OCI-LY1 (cell line): ENCODE measurements at regions not wholly inside any gene's neighbourhood (a gene's known extent, or its start where the extent isn't known, plus 50 kb on each side); places are given as distances from the start of the nearest gene placed in this dataset.

Experiments used
- EZH2 ChIP-seq: fragments of 200-600 bp; sonication (generic), shearing (Covaris generic); IDR thresholded peaks from 2 replicates; pipeline ENCODE4 v1.8.0; 2017; ENCODE audit warnings: borderline replicate concordance, mixed run types, mild to moderate bottlenecking, antibody characterized with exemption, low read length, moderate library complexity, mixed read lengths
- TF ChIP-seq, protein P1 (sequence below): fragments of 200-600 bp; sonication (generic), shearing (Covaris generic); IDR thresholded peaks from 2 replicates; pipeline ENCODE4 v1.5.1; 2017; ENCODE audit warnings: mild to moderate bottlenecking, antibody characterized with exemption, low read length, moderate library complexity, mixed read lengths

DNA sequence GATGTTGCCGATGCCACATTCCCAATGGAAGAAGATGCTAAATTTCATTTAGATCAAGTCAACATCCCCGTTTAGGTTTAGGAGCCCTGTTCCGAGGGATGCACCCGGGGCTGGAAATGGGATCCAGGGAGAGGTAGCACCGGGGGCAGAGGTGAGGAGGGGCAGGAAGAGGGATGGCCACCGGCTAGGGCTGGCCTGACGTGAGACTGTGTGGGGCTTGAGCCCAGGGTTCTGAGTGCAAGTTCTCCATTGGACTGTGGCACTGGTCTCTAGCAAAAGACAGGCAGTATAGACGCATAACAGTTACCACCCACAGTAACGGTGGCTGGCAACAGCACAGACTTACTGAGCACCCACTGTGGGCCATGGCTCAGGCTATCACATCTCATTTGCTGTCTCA is 209.0 kb upstream of the MVB12B start:
- TF ChIP-seq, protein P1, sequence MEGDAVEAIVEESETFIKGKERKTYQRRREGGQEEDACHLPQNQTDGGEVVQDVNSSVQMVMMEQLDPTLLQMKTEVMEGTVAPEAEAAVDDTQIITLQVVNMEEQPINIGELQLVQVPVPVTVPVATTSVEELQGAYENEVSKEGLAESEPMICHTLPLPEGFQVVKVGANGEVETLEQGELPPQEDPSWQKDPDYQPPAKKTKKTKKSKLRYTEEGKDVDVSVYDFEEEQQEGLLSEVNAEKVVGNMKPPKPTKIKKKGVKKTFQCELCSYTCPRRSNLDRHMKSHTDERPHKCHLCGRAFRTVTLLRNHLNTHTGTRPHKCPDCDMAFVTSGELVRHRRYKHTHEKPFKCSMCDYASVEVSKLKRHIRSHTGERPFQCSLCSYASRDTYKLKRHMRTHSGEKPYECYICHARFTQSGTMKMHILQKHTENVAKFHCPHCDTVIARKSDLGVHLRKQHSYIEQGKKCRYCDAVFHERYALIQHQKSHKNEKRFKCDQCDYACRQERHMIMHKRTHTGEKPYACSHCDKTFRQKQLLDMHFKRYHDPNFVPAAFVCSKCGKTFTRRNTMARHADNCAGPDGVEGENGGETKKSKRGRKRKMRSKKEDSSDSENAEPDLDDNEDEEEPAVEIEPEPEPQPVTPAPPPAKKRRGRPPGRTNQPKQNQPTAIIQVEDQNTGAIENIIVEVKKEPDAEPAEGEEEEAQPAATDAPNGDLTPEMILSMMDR, result no peak
- no peak for TF ChIP-seq EZH2
